H1 (cell line): ENCODE measurements at regions not wholly inside any gene's neighbourhood (a gene's known extent, or its start where the extent isn't known, plus 50 kb on each side); places are given as distances from the start of the nearest gene placed in this dataset.

ENCODE experiments used
- CTCF ChIA-PET: fragments of 300-600 bp; sonication (Branson Sonifier 250); formaldehyde crosslinking; loops from one replicate; lab custom pipeline; 2021; ENCODE audit not compliant: partially characterized antibody; lab: Charles Lee
- POLR2A ChIA-PET: fragments of 300-600 bp; sonication (Branson Sonifier 250); formaldehyde crosslinking; loops from one replicate; lab custom pipeline; 2021; ENCODE audit warnings: inconsistent platforms; ENCODE audit not compliant: partially characterized antibody; lab: Charles Lee
- DNase-seq, 2 experiments: peaks; one replicate each; pipeline versions ENCODE4 v3.0.0 to v3.0.0-alpha.2; 2010 to 2022; ENCODE audit warnings: low spot score in 2 of 2, low read depth in 1 of 2, mixed read lengths in 1 of 2
- FAIRE-seq: peaks from 2 replicates; lab custom pipeline; 2011; peaks lifted over from hg19 to GRCh38; lab: Jason Lieb, UNC
- H2AFZ ChIP-seq: 2 replicates; pipeline ENCODE4 v1.8.1; 2012; ENCODE audit warnings: low read length, inconsistent platforms
- H2AK5ac ChIP-seq: 2 replicates; pipeline ENCODE4 v1.6.1; 2013; ENCODE audit warnings: low read depth, low read length
- H2BK120ac ChIP-seq: replicated peaks from 2 replicates; pipeline ENCODE3; 2013; ENCODE audit warnings: low read depth, low read length, inconsistent platforms
- H2BK12ac ChIP-seq: 2 replicates; pipeline ENCODE4 v1.6.1; 2013; ENCODE audit warnings: low read depth, low read length
- H2BK15ac ChIP-seq: 2 replicates; pipeline ENCODE4 v1.6.1; 2013; ENCODE audit warnings: low read length
- H2BK20ac ChIP-seq: 2 replicates; pipeline ENCODE4 v1.6.1; 2013; ENCODE audit warnings: low read length
- H2BK5ac ChIP-seq: 2 replicates; pipeline ENCODE4 v1.6.1; 2013; ENCODE audit warnings: low read depth, low read length
- H3K14ac ChIP-seq: 2 replicates; pipeline ENCODE4 v1.6.1; 2013; ENCODE audit warnings: inconsistent platforms; ENCODE audit not compliant: insufficient read length
- H3K18ac ChIP-seq: 2 replicates; pipeline ENCODE4 v1.6.1; 2013; ENCODE audit warnings: low read length; ENCODE audit errors: extremely low read depth
- H3K23ac ChIP-seq: 2 replicates; pipeline ENCODE4 v1.6.1; 2013; ENCODE audit warnings: inconsistent platforms; ENCODE audit not compliant: insufficient read length
- H3K23me2 ChIP-seq: 2 replicates; pipeline ENCODE4 v1.6.1; 2013; ENCODE audit warnings: low read depth, low read length
- H3K27ac ChIP-seq: 2 replicates; pipeline ENCODE4 v1.6.1; 2011; ENCODE audit warnings: low read depth, low read length, inconsistent platforms
- H3K27me3 ChIP-seq, 4 experiments: replicated peaks in 1 of 4; 1 replicate in 1 of 4; 2 replicates in 3 of 4; pipeline versions ENCODE4 v1.6.1 to v1.8.1; 2011 to 2013; ENCODE audit warnings: low read length in 3 of 4, mild to moderate bottlenecking in 3 of 4, inconsistent platforms in 2 of 4, mixed read lengths in 2 of 4, moderate library complexity in 1 of 4; ENCODE audit not compliant: control insufficient read depth in 3 of 4, insufficient read depth in 3 of 4; ENCODE audit errors: extremely low read depth in 1 of 4
- H3K36me3 ChIP-seq, 4 experiments: 2 replicates each; pipeline versions ENCODE4 v1.6.1 to v1.8.1; 2011 to 2013; ENCODE audit warnings: mild to moderate bottlenecking in 4 of 4, low read length in 3 of 4, moderate library complexity in 2 of 4, control low read depth in 1 of 4, inconsistent platforms in 1 of 4; ENCODE audit not compliant: insufficient read depth in 4 of 4, control insufficient read depth in 2 of 4
- H3K4ac ChIP-seq: replicated peaks from 2 replicates; pipeline ENCODE3; 2013; ENCODE audit warnings: low read length, low read depth, mixed read lengths, inconsistent platforms; ENCODE audit not compliant: insufficient read length
- H3K4me1 ChIP-seq, 4 experiments: replicated peaks in 1 of 4; 1 replicate in 1 of 4; 2 replicates in 3 of 4; pipeline versions ENCODE4 v1.6.1 to v1.8.1; 2011 to 2013; ENCODE audit warnings: low read length in 3 of 4, inconsistent platforms in 2 of 4, mixed read lengths in 1 of 4; ENCODE audit not compliant: insufficient read depth in 4 of 4, control insufficient read depth in 3 of 4
- H3K4me2 ChIP-seq, 2 experiments: 2 replicates each; pipeline versions ENCODE4 v1.6.1 to v1.8.1; 2011 to 2013; ENCODE audit warnings: low read depth in 2 of 2, low read length in 2 of 2, control low read depth in 1 of 2, inconsistent platforms in 1 of 2, mild to moderate bottlenecking in 1 of 2; ENCODE audit not compliant: insufficient read depth in 1 of 2
- H3K4me3 ChIP-seq, 4 experiments: fragments of 200-600, 300-600 bp in 1 of 4; sonication (generic), shearing (Covaris generic), sonication (Bioruptor Twin) in 1 of 4; 2 replicates each; pipeline versions ENCODE4 v1.5.1 to v1.8.1; 2011 to 2016; ENCODE audit warnings: low read length in 4 of 4, low read depth in 3 of 4, control low read depth in 2 of 4, inconsistent platforms in 2 of 4, mild to moderate bottlenecking in 2 of 4, mixed read lengths in 1 of 4, moderate library complexity in 1 of 4; ENCODE audit not compliant: insufficient read depth in 2 of 4; ENCODE audit errors: extremely low read depth in 1 of 4
- H3K56ac ChIP-seq: replicated peaks from 2 replicates; pipeline ENCODE3; 2013; ENCODE audit warnings: low read depth, mild to moderate bottlenecking, mixed read lengths, low read length, inconsistent platforms; ENCODE audit not compliant: insufficient read length
- H3K79me1 ChIP-seq: 2 replicates; pipeline ENCODE4 v1.6.1; 2013; ENCODE audit warnings: low read depth, low read length, control low read depth
- H3K79me2 ChIP-seq, 2 experiments: 2 replicates each; pipeline versions ENCODE4 v1.6.1 to v1.8.1; 2012 to 2013; ENCODE audit warnings: low read length in 2 of 2, mild to moderate bottlenecking in 2 of 2, inconsistent platforms in 1 of 2; ENCODE audit not compliant: insufficient read depth in 2 of 2, control insufficient read depth in 1 of 2
- H3K9ac ChIP-seq, 4 experiments: replicated peaks in 1 of 4; 1 replicate in 1 of 4; 2 replicates in 3 of 4; pipeline versions ENCODE4 v1.6.1 to v1.8.1; 2011 to 2013; ENCODE audit warnings: low read depth in 3 of 4, low read length in 3 of 4, control low read depth in 2 of 4, mild to moderate bottlenecking in 2 of 4, moderate library complexity in 2 of 4, inconsistent platforms in 1 of 4; ENCODE audit errors: extremely low read depth in 1 of 4
- H3K9me3 ChIP-seq, 2 experiments: 2 replicates each; pipeline versions ENCODE4 v1.6.1 to v1.8.1; 2012 to 2013; ENCODE audit warnings: mild to moderate bottlenecking in 2 of 2, moderate library complexity in 2 of 2, control low read depth in 1 of 2, inconsistent platforms in 1 of 2, low read depth in 1 of 2, low read length in 1 of 2, mixed read lengths in 1 of 2; ENCODE audit not compliant: insufficient read depth in 2 of 2
- H4K20me1 ChIP-seq, 2 experiments: replicated peaks in 1 of 2; 2 replicates each; pipeline versions ENCODE3 to v1.8.1; 2011 to 2013; ENCODE audit warnings: inconsistent platforms in 2 of 2, low read length in 2 of 2, mild to moderate bottlenecking in 1 of 2; ENCODE audit not compliant: insufficient read depth in 2 of 2, control insufficient read depth in 1 of 2
- H4K5ac ChIP-seq: 2 replicates; pipeline ENCODE4 v1.6.1; 2013; ENCODE audit warnings: low read length, low read depth, mixed read lengths, inconsistent platforms; ENCODE audit not compliant: insufficient read length
- H4K8ac ChIP-seq: 2 replicates; pipeline ENCODE4 v1.8.0; 2013; ENCODE audit warnings: mild to moderate bottlenecking, moderate library complexity, low read length, inconsistent platforms; ENCODE audit not compliant: insufficient read depth; ENCODE audit errors: extremely low read depth
- H4K91ac ChIP-seq: replicated peaks from 2 replicates; pipeline ENCODE3; 2013; ENCODE audit warnings: low read length, mixed read lengths, inconsistent platforms; ENCODE audit not compliant: insufficient read length
- CEBPB ChIP-seq: IDR thresholded peaks from 2 replicates; pipeline ENCODE4 v1.6.1; 2012; ENCODE audit warnings: low read depth, low read length
- EP300 ChIP-seq, 2 experiments: IDR thresholded peaks; 1 replicate in 1 of 2; 2 replicates in 1 of 2; pipeline ENCODE4 v1.6.1; 2011 to 2012; ENCODE audit warnings: low read depth in 2 of 2, low read length in 2 of 2, mild to moderate bottlenecking in 2 of 2, borderline replicate concordance in 1 of 2, inconsistent platforms in 1 of 2, moderate library complexity in 1 of 2
- EZH2 ChIP-seq: fragments of 200-600 bp; sonication (generic); IDR thresholded peaks from 2 replicates; pipeline ENCODE4 v1.7.1; 2012; ENCODE audit warnings: low read depth, mild to moderate bottlenecking, moderate library complexity, low read length, inconsistent platforms; ENCODE audit not compliant: severe bottlenecking
- JUND ChIP-seq: IDR thresholded peaks from 2 replicates; pipeline ENCODE4 v1.6.1; 2011; ENCODE audit warnings: mild to moderate bottlenecking, improper control_type of control experiment, low read length
- KDM1A ChIP-seq: fragments of 200-600, 300-600 bp; sonication (generic); IDR thresholded peaks from 2 replicates; pipeline ENCODE4 v1.7.1; 2016; ENCODE audit warnings: mild to moderate bottlenecking, low read length, borderline replicate concordance
- RAD21 ChIP-seq, 2 experiments: IDR thresholded peaks in 1 of 2; conservative IDR thresholded peaks in 1 of 2; 2 replicates each; pipeline ENCODE4 v1.6.1; 2011; ENCODE audit warnings: low read depth in 2 of 2, low read length in 2 of 2, improper control_type of control experiment in 1 of 2, inconsistent platforms in 1 of 2, mild to moderate bottlenecking in 1 of 2, moderate library complexity in 1 of 2
- SIRT6 ChIP-seq: IDR thresholded peaks from one replicate; pipeline ENCODE4 v1.7.1; 2012; ENCODE audit warnings: low read length, inconsistent platforms
- YY1 ChIP-seq: IDR thresholded peaks from 2 replicates; pipeline ENCODE4 v1.6.1; 2011; ENCODE audit warnings: low read depth, mild to moderate bottlenecking, low read length
- WGBS, 2 experiments: shearing (Covaris generic) in 1 of 2; methylation state at CpG; one replicate each; pipeline versions ENCODE4 v1.1.6 to v1.1.7; 2013 to 2015; ENCODE audit warnings: low lambda C conversion rate in 2 of 2, mixed read lengths in 2 of 2, inconsistent platforms in 1 of 2, low coverage in 1 of 2, missing lambda C conversion rate in 1 of 2; ENCODE audit not compliant: insufficient replicate concordance in 2 of 2, insufficient coverage in 1 of 2, insufficient read length in 1 of 2; ENCODE audit errors: extremely low coverage in 1 of 2, missing lambda C conversion rate in 1 of 2; 5-methylcytosine and 5-hydroxymethylcytosine counted together
- TF ChIP-seq, protein P1 (sequence below), 3 experiments: IDR thresholded peaks; 1 replicate in 2 of 3; 2 replicates in 1 of 3; pipeline versions ENCODE4 v1.5.1 to v1.6.1; 2011; ENCODE audit warnings: low read length in 3 of 3, mild to moderate bottlenecking in 3 of 3, inconsistent platforms in 2 of 3, low read depth in 1 of 3, moderate library complexity in 1 of 3; ENCODE audit not compliant: insufficient read depth in 1 of 3; ENCODE audit errors: control extremely low read depth in 1 of 3

GRCh38 chr3:10703875-10704274 lies 112.2 kb upstream of the SLC6A11 start:
- H3K9me3 ChIP-seq = no peaks in the 10 kb centered on the region
- H2BK5ac ChIP-seq = no peak overlapping the region
- H3K79me2 ChIP-seq = no peaks in the 10 kb centered on the region
- H3K79me1 ChIP-seq = no peaks in the 10 kb centered on the region
- H4K91ac ChIP-seq = no peak overlapping the region
- no peak overlapping the region for H3K27ac ChIP-seq
- H3K4me2 ChIP-seq = no peak overlapping the region
- no peak overlapping the region for H2BK15ac ChIP-seq
- no peak overlapping the region for H3K9ac ChIP-seq
- TF ChIP-seq JUND (peak; percentile 59; the same call in 1 of the 2 replicates), CEBPB (no peak), EZH2 (no peak), RAD21 (IDR thresholded peaks at IDR 0.05 in 1 of 2, conservative IDR thresholded peaks at IDR 0.05 in 1 of 2; ENCODE audit: low read depth in 2 of 2, low read length in 2 of 2) (peak; percentile 90 to 95), EP300 (IDR thresholded peaks at IDR 0.05; ENCODE audit: borderline replicate concordance in 1 of 2, low read depth in 2 of 2, low read length in 2 of 2) (peak in 1 of 2 experiments; percentile 84; a peak in 1 of 3 replicates), YY1 (0 out of 2 replicates have a peak, but pooled peaks have one; percentile 7), KDM1A (0 out of 2 replicates have a peak, but pooled peaks have one; percentile 1), SIRT6 (no peak)
- TF ChIP-seq, protein P1, sequence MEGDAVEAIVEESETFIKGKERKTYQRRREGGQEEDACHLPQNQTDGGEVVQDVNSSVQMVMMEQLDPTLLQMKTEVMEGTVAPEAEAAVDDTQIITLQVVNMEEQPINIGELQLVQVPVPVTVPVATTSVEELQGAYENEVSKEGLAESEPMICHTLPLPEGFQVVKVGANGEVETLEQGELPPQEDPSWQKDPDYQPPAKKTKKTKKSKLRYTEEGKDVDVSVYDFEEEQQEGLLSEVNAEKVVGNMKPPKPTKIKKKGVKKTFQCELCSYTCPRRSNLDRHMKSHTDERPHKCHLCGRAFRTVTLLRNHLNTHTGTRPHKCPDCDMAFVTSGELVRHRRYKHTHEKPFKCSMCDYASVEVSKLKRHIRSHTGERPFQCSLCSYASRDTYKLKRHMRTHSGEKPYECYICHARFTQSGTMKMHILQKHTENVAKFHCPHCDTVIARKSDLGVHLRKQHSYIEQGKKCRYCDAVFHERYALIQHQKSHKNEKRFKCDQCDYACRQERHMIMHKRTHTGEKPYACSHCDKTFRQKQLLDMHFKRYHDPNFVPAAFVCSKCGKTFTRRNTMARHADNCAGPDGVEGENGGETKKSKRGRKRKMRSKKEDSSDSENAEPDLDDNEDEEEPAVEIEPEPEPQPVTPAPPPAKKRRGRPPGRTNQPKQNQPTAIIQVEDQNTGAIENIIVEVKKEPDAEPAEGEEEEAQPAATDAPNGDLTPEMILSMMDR (IDR thresholded peaks at IDR 0.05; ENCODE audit: control extremely low read depth in 1 of 3, insufficient read depth in 1 of 3, low read depth in 1 of 3, low read length in 3 of 3) = peak; percentile 78 to 87 (median 79)
- TF ChIP-seq, all 59 proteins: peak for 6
- Histone ChIP-seq H3K23ac (no peak overlapping the region), H3K14ac (no peak overlapping the region), H3K27me3 (peaks cover 8 to 39% (median 31%) of the 10 kb centered on the region in 4 experiments), H3K18ac (no peak overlapping the region), H2AFZ (no peak overlapping the region), H4K20me1 (peaks cover 2 to 4% of the 10 kb centered on the region in 2 experiments), H3K36me3 (no peaks in the 10 kb centered on the region), H2AK5ac (no peak overlapping the region), H4K5ac (no peak overlapping the region), H3K4me3 (no peak overlapping the region), H2BK20ac (no peak overlapping the region), H3K23me2 (peaks cover 7% of the 10 kb centered on the region), H3K56ac (no peak overlapping the region), H4K8ac (no peak overlapping the region), H3K4ac (no peak overlapping the region), H3K4me1 (peaks cover 2 to 10% (median 6%) of the 10 kb centered on the region in 4 experiments), H2BK120ac (no peak overlapping the region), H2BK12ac (no peak overlapping the region)
- FAIRE-seq (peak; percentile 65), DNase-seq (peak; percentile 49 to 66)
- POLR2A ChIA-PET = no interaction called here
- WGBS, 2 experiments = 62% methylated on average over 5 of the region's 5 CpGs; no CpG with 5 or more reads in 1 of the 2 experiments
- CTCF ChIA-PET = interaction anchor here (0.7 to 2.1 kb wide), 21 partner anchors 11 to 382 kb away, joined by 3 to 13 read pairs (median 3); no protein-coding TSS in a partner anchor
